Mesenchymal stem cell (in vitro differentiated cells and primary cell): ENCODE measurements at regions not wholly inside any gene's neighbourhood (a gene's known extent, or its start where the extent isn't known, plus 50 kb on each side); places are given as distances from the start of the nearest gene placed in this dataset.

ENCODE experiments used
- DNase-seq: peaks from one replicate; pipeline ENCODE4 v3.0.0-alpha.2; 2013
- H2AFZ ChIP-seq: one replicate; pipeline ENCODE4 v1.6.1; 2013; ENCODE audit warnings: low read depth, mild to moderate bottlenecking, control low read depth, inconsistent platforms, low read length, moderate library complexity
- H2AK5ac ChIP-seq: 2 replicates; pipeline ENCODE4 v1.6.1; 2013; ENCODE audit warnings: low read length, moderate library complexity, mild to moderate bottlenecking, inconsistent platforms; ENCODE audit not compliant: severe bottlenecking
- H2BK120ac ChIP-seq: one replicate; pipeline ENCODE4 v1.6.1; 2013; ENCODE audit warnings: low read depth, mild to moderate bottlenecking, inconsistent platforms, low read length, moderate library complexity
- H2BK12ac ChIP-seq, 2 experiments: one replicate each; pipeline ENCODE4 v1.6.1; 2013; ENCODE audit warnings: inconsistent platforms in 2 of 2, low read length in 2 of 2, mild to moderate bottlenecking in 2 of 2, moderate library complexity in 2 of 2, control low read depth in 1 of 2
- H2BK15ac ChIP-seq: one replicate; pipeline ENCODE4 v1.6.1; 2013; ENCODE audit warnings: mild to moderate bottlenecking, low read depth, inconsistent platforms; ENCODE audit not compliant: poor library complexity, severe bottlenecking
- H2BK5ac ChIP-seq: 2 replicates; pipeline ENCODE4 v1.6.1; 2013; ENCODE audit warnings: low read depth, mild to moderate bottlenecking, low read length, control low read depth, inconsistent platforms; ENCODE audit not compliant: poor library complexity, severe bottlenecking
- H3K14ac ChIP-seq, 2 experiments: one replicate each; pipeline ENCODE4 v1.6.1; 2013; ENCODE audit warnings: inconsistent platforms in 2 of 2, low read length in 2 of 2, control low read depth in 1 of 2, mild to moderate bottlenecking in 1 of 2, moderate library complexity in 1 of 2
- H3K18ac ChIP-seq, 2 experiments: one replicate each; pipeline ENCODE4 v1.6.1; 2013; ENCODE audit warnings: inconsistent platforms in 2 of 2, low read length in 2 of 2, control low read depth in 1 of 2, low read depth in 1 of 2, mild to moderate bottlenecking in 1 of 2
- H3K23ac ChIP-seq, 2 experiments: one replicate each; pipeline ENCODE4 v1.6.1; 2013; ENCODE audit warnings: inconsistent platforms in 2 of 2, low read length in 2 of 2, mild to moderate bottlenecking in 2 of 2, moderate library complexity in 2 of 2, control low read depth in 1 of 2
- H3K27ac ChIP-seq: 2 replicates; pipeline ENCODE4 v1.5.1; 2013; ENCODE audit warnings: mild to moderate bottlenecking, moderate library complexity, low read length, control low read depth, inconsistent platforms; ENCODE audit not compliant: poor library complexity, severe bottlenecking
- H3K27me3 ChIP-seq, 2 experiments: 2 replicates each; pipeline versions ENCODE4 v1.6.1 to v1.7.0; 2013; ENCODE audit warnings: low read length in 2 of 2, mild to moderate bottlenecking in 2 of 2, moderate library complexity in 2 of 2, control low read depth in 1 of 2, inconsistent platforms in 1 of 2; ENCODE audit not compliant: control insufficient read depth in 1 of 2, insufficient read depth in 1 of 2
- H3K36me3 ChIP-seq, 2 experiments: 2 replicates each; pipeline versions ENCODE4 v1.6.1 to v1.7.0; 2013; ENCODE audit warnings: low read length in 2 of 2, control low read depth in 1 of 2, inconsistent platforms in 1 of 2, low read depth in 1 of 2, mild to moderate bottlenecking in 1 of 2; ENCODE audit not compliant: insufficient read depth in 2 of 2, control insufficient read depth in 1 of 2
- H3K4ac ChIP-seq, 2 experiments: one replicate each; pipeline ENCODE4 v1.6.1; 2013; ENCODE audit warnings: inconsistent platforms in 2 of 2, low read length in 2 of 2, mild to moderate bottlenecking in 2 of 2, moderate library complexity in 2 of 2, control low read depth in 1 of 2, low read depth in 1 of 2
- H3K4me1 ChIP-seq: 2 replicates; pipeline ENCODE4 v1.6.1; 2013; ENCODE audit warnings: low read depth, low read length, control low read depth; ENCODE audit not compliant: control insufficient read depth, insufficient read depth
- H3K4me2 ChIP-seq: 2 replicates; pipeline ENCODE4 v1.6.1; 2013; ENCODE audit warnings: low read length, mild to moderate bottlenecking, inconsistent platforms; ENCODE audit not compliant: poor library complexity, severe bottlenecking
- H3K4me3 ChIP-seq, 2 experiments: 2 replicates each; pipeline versions ENCODE4 v1.5.1 to v1.7.0; 2013; ENCODE audit warnings: low read length in 2 of 2, mild to moderate bottlenecking in 2 of 2, control low read depth in 1 of 2, low read depth in 1 of 2; ENCODE audit not compliant: insufficient read depth in 1 of 2
- H3K79me1 ChIP-seq: replicated peaks from 2 replicates; pipeline ENCODE4 v1.6.1; 2013; ENCODE audit warnings: mild to moderate bottlenecking, control low read depth, low read length, inconsistent platforms; ENCODE audit not compliant: poor library complexity, severe bottlenecking
- H3K9ac ChIP-seq: 2 replicates; pipeline ENCODE4 v1.7.0; 2013; ENCODE audit warnings: mild to moderate bottlenecking, low read length, moderate library complexity
- H3K9me3 ChIP-seq: 2 replicates; pipeline ENCODE4 v1.7.0; 2013; ENCODE audit warnings: mild to moderate bottlenecking, low read length; ENCODE audit not compliant: control insufficient read depth
- H4K8ac ChIP-seq: one replicate; pipeline ENCODE4 v1.6.1; 2013; ENCODE audit warnings: inconsistent platforms, mild to moderate bottlenecking, low read length, moderate library complexity
- H4K91ac ChIP-seq: one replicate; pipeline ENCODE4 v1.6.1; 2013; ENCODE audit warnings: mild to moderate bottlenecking, low read length, inconsistent platforms
- WGBS: methylation state at CpG from one replicate; pipeline ENCODE4 v1.1.7; 2013; ENCODE audit warnings: mixed read lengths; 5-methylcytosine and 5-hydroxymethylcytosine counted together

DNA sequence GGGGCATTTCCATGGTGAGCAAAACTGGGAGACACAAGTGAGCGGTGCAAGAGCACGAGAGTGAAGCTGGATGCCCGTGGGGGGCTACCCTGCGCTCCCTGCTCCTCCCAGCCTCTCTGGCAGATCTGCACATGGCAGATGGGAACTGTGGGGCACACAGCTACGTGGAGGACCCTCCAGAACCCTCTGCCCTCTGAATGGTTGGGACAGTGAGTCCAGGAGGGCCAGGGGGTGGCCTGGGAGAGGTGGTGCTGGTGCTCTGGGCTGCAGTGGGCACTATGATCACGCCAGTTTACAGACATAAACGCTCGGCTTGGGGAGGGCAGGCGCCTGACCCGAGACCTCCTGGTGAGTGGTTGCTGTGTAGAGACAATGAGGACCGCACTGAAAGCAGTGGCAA lies 205.9 kb downstream of the CTTN start:
- Histone ChIP-seq H3K4me3 (no peak overlapping the region), H3K14ac (no peak overlapping the region), H3K4me1 (peaks cover 1% of the 10 kb centered on the region), H3K4ac (no peak overlapping the region), H2AFZ (no peak overlapping the region), H2AK5ac (no peak overlapping the region), H3K23ac (no peak overlapping the region), H4K91ac (no peak overlapping the region), H4K8ac (no peak overlapping the region), H3K27ac (no peak overlapping the region), H3K27me3 (peaks cover 17% of the 10 kb centered on the region in 2 experiments), H3K9ac (no peak overlapping the region), H2BK5ac (no peak overlapping the region), H2BK120ac (no peak overlapping the region), H3K36me3 (no peaks in the 10 kb centered on the region), H2BK15ac (no peak overlapping the region), H3K9me3 (no peaks in the 10 kb centered on the region), H3K79me1 (peaks cover 3% of the 10 kb centered on the region), H3K18ac (no peak overlapping the region), H3K4me2 (no peak overlapping the region), H2BK12ac (no peak overlapping the region)
- DNase-seq: no peak
- WGBS: 87% methylated on average over 11 of the region's 11 CpGs

- no peaks in the 10 kb centered on the region for H3K9me3 ChIP-seq
- H2BK5ac ChIP-seq: no peak overlapping the region
- peaks cover 17 to 19% of the 10 kb centered on the region in 2 experiments for H3K27me3 ChIP-seq
- no peak overlapping the region for H2BK12ac ChIP-seq
- no peak overlapping the region for H3K18ac ChIP-seq
- H3K4me3 ChIP-seq: no peak overlapping the region
- no peak overlapping the region for H3K9ac ChIP-seq
- 89% methylated on average over 20 of the region's 20 CpGs for WGBS
- DNase-seq: no peak
- H2AK5ac ChIP-seq: no peak overlapping the region
- no peak overlapping the region for H4K91ac ChIP-seq
- H3K79me1 ChIP-seq: peaks cover 3% of the 10 kb centered on the region
- H4K8ac ChIP-seq: no peak overlapping the region
- peaks cover 1% of the 10 kb centered on the region for H3K4me1 ChIP-seq
- no peak overlapping the region for H3K14ac ChIP-seq
- H3K4ac ChIP-seq: no peak overlapping the region
- H2BK120ac ChIP-seq: no peak overlapping the region
- no peak overlapping the region for H2BK15ac ChIP-seq
- H3K23ac ChIP-seq: no peak overlapping the region
- H2AFZ ChIP-seq: no peak overlapping the region
- no peak overlapping the region for H3K4me2 ChIP-seq
- H3K36me3 ChIP-seq: no peaks in the 10 kb centered on the region
- H3K27ac ChIP-seq: no peak overlapping the region
Measured at GRCh38 chr11:70604630-70605467, 206.5 kb downstream of the CTTN start.

DNA sequence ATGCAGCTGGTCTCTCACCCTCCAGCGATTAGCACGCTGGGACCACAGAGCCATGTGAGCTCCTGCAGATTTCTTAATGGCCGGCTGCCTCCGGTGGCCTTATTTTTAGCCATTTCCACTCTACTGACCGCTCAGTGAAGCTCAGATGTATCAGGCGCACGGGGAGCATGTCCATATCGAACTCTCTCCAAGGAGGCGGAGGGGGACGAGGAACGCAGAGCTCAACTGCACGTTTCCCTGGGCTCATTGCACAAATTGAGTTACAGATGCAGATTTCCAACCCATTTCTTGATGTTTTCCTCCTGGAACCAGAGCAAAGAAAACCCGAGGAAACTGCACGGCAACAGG lies 207.1 kb downstream of the CTTN start:
- no peak overlapping the region for H3K14ac ChIP-seq
- no peak overlapping the region for H3K9ac ChIP-seq
- H2AK5ac ChIP-seq: no peak overlapping the region
- H2BK12ac ChIP-seq: no peak overlapping the region
- no peak overlapping the region for H3K18ac ChIP-seq
- peaks cover 17 to 25% of the 10 kb centered on the region in 2 experiments for H3K27me3 ChIP-seq
- H3K4ac ChIP-seq: no peak overlapping the region
- no peaks in the 10 kb centered on the region for H3K9me3 ChIP-seq
- H2AFZ ChIP-seq: no peak overlapping the region
- H2BK5ac ChIP-seq: no peak overlapping the region
- H3K23ac ChIP-seq: no peak overlapping the region
- H3K27ac ChIP-seq: no peak overlapping the region
- no peak overlapping the region for H3K4me3 ChIP-seq
- peaks cover 3% of the 10 kb centered on the region for H3K79me1 ChIP-seq
- 95% methylated on average over 12 of the region's 14 CpGs for WGBS
- no peak overlapping the region for H2BK15ac ChIP-seq
- H3K4me2 ChIP-seq: no peak overlapping the region
- no peak overlapping the region for H4K8ac ChIP-seq
- H4K91ac ChIP-seq: no peak overlapping the region
- peaks cover 3% of the 10 kb centered on the region for H3K4me1 ChIP-seq
- no peaks in the 10 kb centered on the region for H3K36me3 ChIP-seq
- DNase-seq: no peak
- no peak overlapping the region for H2BK120ac ChIP-seq

- no peak overlapping the region for H3K23ac ChIP-seq
- H4K8ac ChIP-seq: no peak overlapping the region
- H2BK15ac ChIP-seq: no peak overlapping the region
- H3K18ac ChIP-seq: no peak overlapping the region
- H3K27ac ChIP-seq: no peak overlapping the region
- H3K36me3 ChIP-seq: no peaks in the 10 kb centered on the region
- H3K79me1 ChIP-seq: peaks cover 3% of the 10 kb centered on the region
- no peak overlapping the region for H2BK120ac ChIP-seq
- 78% methylated on average over 4 of the region's 5 CpGs for WGBS
- H3K4me2 ChIP-seq: no peak overlapping the region
- H3K27me3 ChIP-seq: peaks cover 17 to 29% of the 10 kb centered on the region in 2 experiments
- H3K9me3 ChIP-seq: no peaks in the 10 kb centered on the region
- no peak overlapping the region for H4K91ac ChIP-seq
- no peak overlapping the region for H2AK5ac ChIP-seq
- H3K9ac ChIP-seq: no peak overlapping the region
- no peak overlapping the region for H3K4me3 ChIP-seq
- H3K4ac ChIP-seq: no peak overlapping the region
- H2BK12ac ChIP-seq: no peak overlapping the region
- H2AFZ ChIP-seq: no peak overlapping the region
- no peak for DNase-seq
- H3K14ac ChIP-seq: no peak overlapping the region
- H3K4me1 ChIP-seq: peaks cover 3% of the 10 kb centered on the region
- no peak overlapping the region for H2BK5ac ChIP-seq
Measured at GRCh38 chr11:70605846-70606245, 207.5 kb downstream of the CTTN start.
